ES-I3 (cell line): ENCODE measurements at regions not wholly inside any gene's neighbourhood (a gene's known extent, or its start where the extent isn't known, plus 50 kb on each side); places are given as distances from the start of the nearest gene placed in this dataset.
"Not testable (repeated sequence)": the region's sequence is repeated elsewhere in the genome, so short reads cannot be mapped to it uniquely, and the experiment has no call there.

Experiments
- H3K36me3 ChIP-seq: 2 replicates; pipeline ENCODE4 v1.6.1; 2013; ENCODE audit warnings: mild to moderate bottlenecking, low read length, control low read depth, moderate library complexity; ENCODE audit not compliant: insufficient read depth
- H3K4me1 ChIP-seq: 2 replicates; pipeline ENCODE4 v1.6.1; 2013; ENCODE audit warnings: mild to moderate bottlenecking, control low read depth, low read length; ENCODE audit not compliant: insufficient read depth
- H3K9ac ChIP-seq: 2 replicates; pipeline ENCODE4 v1.6.1; 2013; ENCODE audit warnings: low read depth, mild to moderate bottlenecking, low read length, moderate library complexity
- H3K9me3 ChIP-seq: 2 replicates; pipeline ENCODE4 v1.6.1; 2013; ENCODE audit warnings: mild to moderate bottlenecking, low read length, moderate library complexity; ENCODE audit not compliant: control insufficient read depth, insufficient read depth

DNA sequence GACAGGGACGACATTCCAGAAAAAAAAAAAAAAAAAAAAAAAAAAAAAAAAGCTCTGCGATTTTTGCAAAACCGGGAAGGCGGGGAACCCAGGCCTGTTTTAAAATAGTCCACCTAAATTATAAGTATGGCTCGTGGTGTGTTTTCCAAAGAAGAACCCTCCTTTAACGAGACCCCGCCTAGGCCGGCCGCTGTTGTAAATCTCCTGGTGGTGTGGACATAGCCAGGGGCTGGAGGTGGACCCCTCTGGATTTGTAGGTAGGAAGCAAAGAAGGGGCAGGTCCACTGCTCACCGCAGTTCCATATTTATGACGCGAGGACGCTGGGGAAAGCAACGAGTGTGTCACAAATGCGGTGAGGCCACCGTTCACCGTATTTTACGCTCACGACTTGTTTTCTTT lies 94.0 kb upstream of the SHOX start:
- Histone ChIP-seq H3K4me1 (no peaks in the 10 kb centered on the region), H3K9ac (no peak overlapping the region), H3K36me3 (no peaks in the 10 kb centered on the region), H3K9me3 (no peaks in the 10 kb centered on the region)

DNA sequence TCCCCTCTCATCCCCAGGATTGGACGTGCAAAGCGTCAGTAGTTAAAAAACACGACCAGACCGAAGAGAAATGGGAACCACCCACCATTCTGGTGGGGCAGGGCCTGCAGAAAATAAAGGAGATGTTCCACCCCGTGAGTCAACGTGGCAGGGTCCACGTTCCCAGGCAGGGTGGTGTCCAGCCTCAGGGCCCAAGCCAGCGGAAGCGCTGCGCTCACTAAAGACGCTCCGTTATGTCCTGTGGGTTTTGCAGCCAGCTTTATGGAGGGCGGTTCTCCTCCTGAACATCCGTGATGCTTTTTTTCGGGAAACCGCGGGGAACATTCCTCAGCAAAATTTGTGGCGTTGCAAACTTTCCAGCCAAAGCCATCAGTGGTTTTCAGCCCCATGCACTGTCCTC lies 93.4 kb upstream of the SHOX start:
- H3K9ac ChIP-seq = no peak overlapping the region
- H3K36me3 ChIP-seq = no peaks in the 10 kb centered on the region
- no peaks in the 10 kb centered on the region for H3K9me3 ChIP-seq
- no peaks in the 10 kb centered on the region for H3K4me1 ChIP-seq

DNA sequence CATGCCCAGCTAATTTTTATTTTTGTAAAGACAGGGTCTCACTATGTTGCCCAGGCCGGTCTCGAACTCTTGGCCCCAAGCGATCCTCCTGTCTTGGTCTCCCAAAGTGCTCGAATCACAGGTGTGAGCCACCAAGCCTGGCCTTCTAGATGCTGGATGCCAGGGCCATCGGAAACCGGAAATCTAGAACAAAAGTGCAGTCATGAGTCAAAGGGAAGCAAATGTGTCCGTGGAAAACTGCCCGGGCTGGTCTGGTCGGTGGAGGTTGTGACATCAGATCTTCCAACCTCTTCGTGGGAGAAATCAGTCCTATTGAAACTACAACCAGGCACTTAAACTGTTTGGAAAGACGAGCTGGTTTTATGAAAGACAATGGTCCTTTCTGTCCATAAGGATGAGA lies 92.3 kb upstream of the SHOX start:
- no peaks in the 10 kb centered on the region for H3K9me3 ChIP-seq
- H3K9ac ChIP-seq = no peak overlapping the region
- H3K4me1 ChIP-seq = no peaks in the 10 kb centered on the region
- H3K36me3 ChIP-seq = no peaks in the 10 kb centered on the region

DNA sequence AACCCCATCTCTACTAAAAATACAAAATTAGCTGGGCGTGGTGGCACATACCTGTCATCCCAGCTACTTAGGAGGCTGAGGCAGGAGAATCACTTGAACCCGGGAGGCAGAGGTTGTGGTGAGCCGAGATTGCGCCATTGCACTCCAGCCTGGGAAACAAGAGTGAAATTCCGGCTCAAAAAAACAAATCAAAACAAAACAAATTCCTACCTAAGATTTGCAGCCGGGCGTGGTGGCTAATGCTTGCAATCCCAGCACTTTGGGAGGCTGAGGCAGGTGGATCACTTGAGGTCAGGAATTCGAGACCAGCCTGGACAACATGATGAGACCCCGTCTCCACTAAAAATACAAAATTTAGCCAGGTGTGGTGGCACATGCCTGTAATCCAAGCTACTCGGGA lies 89.6 kb upstream of the SHOX start:
- H3K9me3 ChIP-seq, H3K4me1 ChIP-seq, H3K36me3 ChIP-seq, H3K9ac ChIP-seq: not testable (repeated sequence)

DNA sequence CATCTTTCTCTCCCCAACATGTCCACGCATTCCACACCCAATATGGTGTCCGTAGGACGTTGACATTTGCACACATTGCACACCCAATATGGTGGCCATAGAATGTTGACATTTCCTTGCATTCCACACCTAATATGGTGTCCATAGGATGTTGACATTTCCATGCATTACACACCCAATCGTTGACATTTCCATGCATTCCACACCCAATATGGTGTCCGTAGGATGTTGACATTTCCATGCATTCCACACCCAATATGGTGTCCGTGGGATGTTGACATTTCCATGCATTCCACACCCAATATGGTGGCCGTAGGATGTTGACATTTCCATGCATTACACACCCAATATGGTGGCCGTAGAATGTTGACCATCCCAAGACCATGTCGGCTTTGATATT lies 88.4 kb upstream of the SHOX start:
- Histone ChIP-seq H3K36me3 (no peaks in the 10 kb centered on the region), H3K9me3 (no peaks in the 10 kb centered on the region), H3K4me1 (no peaks in the 10 kb centered on the region), H3K9ac (no peak overlapping the region)

DNA sequence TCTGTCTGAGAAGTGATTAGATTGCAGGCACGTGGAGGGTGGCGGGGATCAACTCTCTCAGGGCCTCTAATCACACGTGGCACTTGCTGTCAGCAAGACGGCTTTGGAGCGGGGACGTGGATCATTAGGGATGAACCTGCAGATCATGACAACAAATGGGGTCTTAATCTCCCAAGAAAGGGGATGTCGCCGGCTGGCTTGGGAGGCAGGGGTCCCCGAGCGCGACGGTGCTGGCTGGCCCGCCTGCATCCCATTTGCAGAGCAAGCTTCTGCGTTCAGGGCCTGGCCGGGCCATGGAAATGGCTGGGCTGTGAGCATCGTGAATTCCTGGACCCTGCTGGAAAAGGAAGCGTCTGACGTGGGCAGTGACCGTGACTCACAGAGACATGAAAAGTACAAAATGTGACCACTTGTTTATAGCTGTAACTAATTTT lies 85.1 kb upstream of the SHOX start:
- Histone ChIP-seq H3K36me3 (no peaks in the 10 kb centered on the region), H3K4me1 (no peaks in the 10 kb centered on the region), H3K9me3 (no peaks in the 10 kb centered on the region), H3K9ac (no peak overlapping the region)

DNA sequence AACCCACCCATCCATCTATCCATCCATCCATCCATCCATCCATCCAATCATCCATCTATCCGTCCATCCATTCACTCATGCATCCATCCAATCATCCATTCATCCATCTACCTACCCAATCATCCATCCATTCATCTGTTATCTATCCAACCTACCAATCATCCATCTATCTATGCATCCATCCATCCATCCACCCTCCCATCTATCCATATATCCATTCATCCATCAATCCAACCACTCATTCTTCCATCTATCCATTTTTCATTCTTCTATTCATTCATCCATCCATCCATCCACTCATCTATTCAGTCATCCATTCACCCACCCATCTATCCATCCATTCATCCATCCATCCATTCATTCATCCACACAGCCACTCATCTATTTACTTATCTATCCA lies 80.1 kb upstream of the SHOX start:
- no peaks in the 10 kb centered on the region for H3K9me3 ChIP-seq
- no peaks in the 10 kb centered on the region for H3K36me3 ChIP-seq
- no peaks in the 10 kb centered on the region for H3K4me1 ChIP-seq
- no peak overlapping the region for H3K9ac ChIP-seq

DNA sequence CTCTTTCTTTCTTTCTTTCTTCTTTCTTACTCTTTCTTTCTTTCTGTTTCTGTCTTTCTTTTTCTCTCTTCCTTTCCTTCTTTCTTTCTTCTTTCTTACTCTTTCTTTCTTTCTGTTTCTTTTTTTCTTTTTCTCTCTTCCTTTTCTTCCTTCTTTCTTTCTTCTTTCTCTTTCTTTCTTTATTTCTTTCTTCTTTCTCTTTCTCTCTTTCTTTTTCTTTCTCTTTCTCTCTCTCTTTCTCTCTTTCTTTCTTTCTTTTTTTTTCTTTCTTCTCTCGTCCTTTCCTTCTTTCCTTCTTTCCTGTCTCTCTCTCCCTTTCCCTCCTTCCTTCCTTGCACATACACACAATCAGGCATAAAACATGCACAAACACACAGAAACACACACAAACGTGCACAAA lies 79.3 kb upstream of the SHOX start:
- Histone ChIP-seq H3K9me3 (no peaks in the 10 kb centered on the region), H3K4me1 (no peaks in the 10 kb centered on the region)

DNA sequence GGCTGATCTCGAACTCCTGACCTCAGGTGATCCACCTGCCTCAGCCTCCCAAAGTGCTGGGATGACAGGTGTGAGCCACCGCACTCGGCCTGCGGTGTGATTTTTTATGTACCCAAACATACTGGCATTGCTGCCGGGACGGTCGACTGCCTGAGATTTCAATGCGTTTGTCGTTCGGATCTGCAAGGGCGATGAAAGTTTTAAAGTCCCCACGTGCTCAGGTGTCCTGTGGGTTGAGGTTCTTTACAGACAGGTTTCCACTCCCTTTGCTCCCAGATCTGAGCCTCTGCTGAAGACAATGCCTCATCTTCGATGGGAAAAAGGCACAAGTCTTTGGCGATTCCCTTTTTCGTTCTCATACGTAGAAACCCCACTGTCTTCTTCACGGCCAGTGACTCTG lies 78.1 kb upstream of the SHOX start:
- H3K4me1 ChIP-seq = no peaks in the 10 kb centered on the region
- H3K36me3 ChIP-seq = no peaks in the 10 kb centered on the region
- no peaks in the 10 kb centered on the region for H3K9me3 ChIP-seq
- no peak overlapping the region for H3K9ac ChIP-seq

More for the DNA sequence above, 79.3 kb upstream of the SHOX start:
- no peaks in the 10 kb centered on the region for H3K36me3 ChIP-seq
- H3K9ac ChIP-seq = no peak overlapping the region

DNA sequence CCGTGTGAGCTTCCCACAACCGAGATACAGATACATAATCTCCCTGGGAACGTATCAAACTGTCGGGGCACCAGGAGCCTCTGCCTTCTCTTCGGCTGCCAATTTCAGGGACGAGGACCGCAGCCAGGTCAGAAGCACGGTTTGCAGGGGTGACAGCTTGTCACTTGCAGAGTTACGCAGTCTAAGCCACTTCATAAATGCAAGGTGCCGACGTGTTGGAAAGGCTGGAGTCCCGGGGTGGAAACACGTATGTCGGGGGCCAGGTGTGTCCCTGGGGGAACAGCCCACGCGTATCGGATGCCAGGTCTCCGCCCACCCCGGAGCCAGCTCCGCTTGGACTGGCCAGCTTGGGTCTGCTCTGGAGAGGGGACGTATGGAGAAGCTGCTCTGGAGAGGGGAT lies 76.3 kb upstream of the SHOX start:
- Histone ChIP-seq H3K9me3 (no peaks in the 10 kb centered on the region), H3K9ac (no peak overlapping the region), H3K4me1 (no peaks in the 10 kb centered on the region), H3K36me3 (no peaks in the 10 kb centered on the region)

DNA sequence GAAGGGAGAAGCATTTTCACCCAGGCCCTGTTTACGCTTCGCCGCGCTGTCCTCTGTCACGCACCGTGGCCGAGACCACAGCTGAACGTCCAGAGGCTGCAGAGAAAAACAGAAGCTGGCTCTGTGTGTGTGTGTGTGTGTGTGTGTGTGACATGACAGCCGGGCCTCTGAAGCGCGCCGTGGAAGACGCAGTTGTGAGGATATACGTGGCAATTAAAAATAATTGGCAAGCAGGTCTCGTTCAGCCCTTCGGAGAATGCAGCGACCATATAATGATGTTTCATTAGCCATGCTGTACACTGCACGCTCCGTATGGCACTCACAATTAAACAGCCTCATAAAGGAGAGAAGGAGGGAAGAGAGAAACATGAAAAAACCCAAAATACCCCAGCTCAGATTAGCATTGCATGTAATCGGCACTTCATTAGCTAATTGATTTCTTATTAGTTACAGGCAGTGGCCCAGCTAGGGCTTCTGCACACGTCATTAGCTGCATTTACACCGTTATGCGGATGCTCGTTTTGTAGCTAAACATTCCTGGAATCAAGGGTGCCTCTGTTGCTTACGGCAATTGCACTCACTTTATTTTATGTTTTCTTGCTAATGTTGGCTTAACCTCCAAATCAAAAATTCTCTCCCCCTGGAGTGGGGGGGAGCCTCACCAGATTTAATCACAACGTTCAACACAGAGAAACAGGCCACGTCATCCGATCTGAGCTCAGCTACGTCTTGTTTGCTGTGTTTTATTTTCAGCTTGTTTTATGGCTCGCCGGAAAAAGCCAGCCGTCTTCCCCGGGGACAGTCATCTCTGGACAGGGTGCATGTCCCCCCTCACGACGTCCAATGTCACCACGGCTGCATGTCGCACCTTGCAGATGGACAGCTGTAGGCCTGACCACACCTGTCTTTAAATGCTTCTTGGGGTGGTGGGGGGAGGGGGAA lies 74.6 kb upstream of the SHOX start:
- Histone ChIP-seq H3K4me1 (no peaks in the 10 kb centered on the region), H3K9ac (no peak overlapping the region), H3K36me3 (no peaks in the 10 kb centered on the region), H3K9me3 (no peaks in the 10 kb centered on the region)

DNA sequence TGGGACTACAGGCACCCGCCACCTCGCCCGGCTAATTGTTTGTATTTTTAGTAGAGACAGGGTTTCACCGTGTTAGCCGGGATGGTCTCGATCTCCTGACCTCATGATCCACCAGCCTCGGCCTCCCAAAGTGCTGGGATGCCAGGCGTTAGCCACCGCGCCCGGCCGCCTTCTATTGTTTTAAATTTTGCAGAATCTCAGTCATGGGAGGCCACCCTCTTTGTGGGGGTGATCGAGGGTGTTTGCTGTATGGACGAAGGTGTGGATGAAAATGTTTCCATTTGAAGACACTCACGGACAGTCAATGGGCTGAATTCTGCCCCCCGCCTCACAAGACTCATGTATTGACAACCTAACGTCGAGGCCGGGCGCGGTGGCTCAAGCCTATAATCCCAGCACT lies 73.0 kb upstream of the SHOX start:
- H3K9me3 ChIP-seq, H3K9ac ChIP-seq, H3K4me1 ChIP-seq, H3K36me3 ChIP-seq: not testable (repeated sequence)

DNA sequence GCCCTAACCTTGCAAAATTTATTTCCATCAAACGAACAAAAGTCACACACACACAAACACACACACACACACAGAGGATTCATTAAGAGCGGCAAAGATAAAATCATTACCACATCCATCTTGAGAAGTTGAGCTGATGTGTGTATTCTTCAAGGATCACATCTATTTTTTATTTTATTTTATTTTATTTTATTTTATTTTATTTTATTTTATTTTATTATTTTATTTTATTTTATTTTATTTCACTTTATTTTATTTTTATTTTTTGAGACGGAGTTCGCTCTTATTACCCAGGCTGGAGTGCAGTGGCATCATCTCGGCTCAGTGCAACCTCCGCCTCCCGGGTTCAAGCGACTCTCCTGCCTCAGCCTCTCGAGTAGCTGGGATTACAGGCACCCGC lies 71.3 kb upstream of the SHOX start:
- H3K9me3 ChIP-seq, H3K36me3 ChIP-seq, H3K4me1 ChIP-seq, H3K9ac ChIP-seq: not testable (repeated sequence)

DNA sequence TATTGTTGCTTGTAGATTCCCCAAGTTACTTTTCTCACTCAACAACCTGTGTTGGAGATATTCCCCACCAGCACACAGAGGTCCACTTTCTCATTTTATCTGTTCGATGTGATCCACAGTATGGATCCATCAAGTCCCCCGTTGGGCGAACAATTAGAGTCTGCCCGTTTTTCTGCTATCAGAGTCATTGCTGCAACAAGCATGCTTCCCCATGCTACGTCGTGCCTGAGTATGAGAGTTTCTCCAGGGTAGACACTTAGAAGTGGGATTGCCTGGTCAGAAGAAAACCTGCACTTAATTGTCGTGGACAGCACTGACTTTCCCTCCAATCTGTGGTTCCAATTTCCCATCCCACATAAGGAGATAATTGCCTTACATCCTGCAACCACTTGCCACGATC lies 62.7 kb upstream of the SHOX start:
- Histone ChIP-seq H3K9ac (no peak overlapping the region), H3K4me1 (no peaks in the 10 kb centered on the region), H3K9me3 (no peaks in the 10 kb centered on the region), H3K36me3 (no peaks in the 10 kb centered on the region)

DNA sequence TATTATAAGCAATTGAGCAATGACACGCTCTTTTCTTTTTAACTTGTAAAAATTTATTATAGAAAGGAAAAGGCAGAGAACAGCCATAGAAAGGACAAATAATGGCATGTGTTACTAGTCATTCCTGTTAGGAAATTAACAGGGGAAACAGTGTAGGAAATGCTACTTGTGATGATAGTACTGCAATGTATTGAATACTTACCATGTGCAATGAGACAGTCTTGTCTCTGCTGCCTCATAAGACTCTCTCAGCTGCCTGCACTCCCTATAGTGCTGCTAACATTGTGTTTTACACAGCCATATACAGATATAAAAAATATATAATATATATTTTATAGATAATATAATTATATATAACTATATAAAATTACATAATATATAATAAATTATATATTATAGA lies 62.3 kb upstream of the SHOX start:
- Histone ChIP-seq H3K9me3 (no peaks in the 10 kb centered on the region), H3K4me1 (no peaks in the 10 kb centered on the region), H3K36me3 (no peaks in the 10 kb centered on the region), H3K9ac (no peak overlapping the region)
